A549 (cell line): ENCODE measurements at regions not wholly inside any gene's neighbourhood (a gene's known extent, or its start where the extent isn't known, plus 50 kb on each side); places are given as distances from the start of the nearest gene placed in this dataset.

ENCODE experiments used
- ATAC-seq, 2 experiments: fragments of 200-7000 bp in 1 of 2; fragments of >200 bp in 1 of 2; cut with Nextera tagmentation in 1 of 2; cut with Tn5 transposase in 1 of 2; 3 replicates each; pipeline versions ENCODE4 v1.8.0 to v1.9.1; 2018 to 2020; ENCODE audit warnings: mild to moderate bottlenecking in 1 of 2, moderate library complexity in 1 of 2
- CTCF ChIA-PET: fragments of 300-600 bp; sonication (Branson Sonifier 250); formaldehyde crosslinking; extraction: SDS; loops from one replicate; lab custom pipeline; 2021; ENCODE audit warnings: antibody characterized with exemption, inconsistent platforms; lab: Yijun Ruan, JAX
- POLR2A ChIA-PET: fragments of 350-600 bp; formaldehyde crosslinking; extraction: SDS; loops from one replicate; lab custom pipeline; 2021; ENCODE audit warnings: antibody characterized with exemption, inconsistent platforms; lab: Yijun Ruan, JAX
- DNase-seq, 2 experiments: peaks; one replicate each; pipeline versions ENCODE4 v3.0.0 to v3.0.0-alpha.2; 2011 to 2016; ENCODE audit warnings: low read depth in 1 of 2, low spot score in 1 of 2
- FAIRE-seq: peaks from 2 replicates; lab custom pipeline; 2011; peaks lifted over from hg19 to GRCh38; lab: Jason Lieb, UNC
- H3K27ac ChIP-seq, 2 experiments: fragments of >200 bp; sonication (Bioruptor Twin); formaldehyde crosslinking; 3 replicates each; pipeline ENCODE4 v1.5.1; 2016 to 2017
- H3K4me1 ChIP-seq: fragments of >200 bp; sonication (Bioruptor Twin); formaldehyde crosslinking; 3 replicates; pipeline ENCODE4 v1.6.1; 2016
- H3K4me2 ChIP-seq: fragments of >200 bp; sonication (Bioruptor Twin); formaldehyde crosslinking; 3 replicates; pipeline ENCODE4 v1.6.1; 2016
- H3K4me3 ChIP-seq: fragments of >200 bp; sonication (Bioruptor Twin); formaldehyde crosslinking; 3 replicates; pipeline ENCODE4 v1.5.1; 2016
- H3K9me3 ChIP-seq: fragments of >200 bp; sonication (Bioruptor Twin); formaldehyde crosslinking; 3 replicates; pipeline ENCODE4 v1.6.1; 2016
- ATOH8 ChIP-seq: fragments of 250-450 bp; sonication (Bioruptor Pico); IDR thresholded peaks from 2 replicates; pipeline ENCODE4 v1.5.0; 2020; ENCODE audit warnings: low read depth, mild to moderate bottlenecking, moderate library complexity
- BHLHE40 ChIP-seq: IDR thresholded peaks from 2 replicates; pipeline ENCODE4 v1.6.1; 2012; ENCODE audit warnings: low read depth, low read length, inconsistent platforms
- CBX8 ChIP-seq: fragments of 200-600 bp; sonication (generic); IDR thresholded peaks from 2 replicates; pipeline ENCODE4 v1.6.1; 2016
- CHD2 ChIP-seq: fragments of 150-350 bp; IDR thresholded peaks from 2 replicates; pipeline ENCODE4 v1.6.1; 2014; ENCODE audit warnings: low read length; ENCODE audit not compliant: partially characterized antibody
- CTCF ChIP-seq: fragments of >200 bp; sonication (Bioruptor Twin); formaldehyde crosslinking; IDR thresholded peaks from 3 replicates; pipeline ENCODE4 v1.5.1; 2016
- E2F6 ChIP-seq: IDR thresholded peaks from 2 replicates; pipeline ENCODE4 v1.6.1; 2012; ENCODE audit warnings: low read depth, borderline replicate concordance
- EHF ChIP-seq: fragments of 250-450 bp; sonication (Bioruptor Pico); IDR thresholded peaks from 2 replicates; pipeline ENCODE4 v1.5.0; 2020; ENCODE audit warnings: mild to moderate bottlenecking
- EHMT2 ChIP-seq: fragments of 200-600 bp; sonication (generic); IDR thresholded peaks from 2 replicates; pipeline ENCODE4 v1.6.1; 2016; ENCODE audit warnings: antibody characterized with exemption, low read depth, mild to moderate bottlenecking, moderate library complexity
- ESRRA ChIP-seq: fragments of 150-350 bp; IDR thresholded peaks from 2 replicates; pipeline ENCODE4 v1.6.1; 2014; ENCODE audit warnings: mild to moderate bottlenecking, low read length, borderline replicate concordance
- FOXS1 ChIP-seq: fragments of 250-450 bp; sonication (Bioruptor Pico); IDR thresholded peaks from 2 replicates; pipeline ENCODE4 v1.5.0; 2020; ENCODE audit warnings: mild to moderate bottlenecking, moderate library complexity
- HOXA7 ChIP-seq: fragments of 250-450 bp; sonication (Bioruptor Pico); IDR thresholded peaks from 2 replicates; pipeline ENCODE4 v1.5.0; 2020; ENCODE audit warnings: mild to moderate bottlenecking, moderate library complexity
- HOXB13 ChIP-seq: fragments of 250-450 bp; sonication (Bioruptor Pico); IDR thresholded peaks from 2 replicates; pipeline ENCODE4 v1.5.0; 2020; ENCODE audit warnings: low read depth, mild to moderate bottlenecking, moderate library complexity
- JUN ChIP-seq, 2 experiments: fragments of >200 bp; sonication (Bioruptor Twin); formaldehyde crosslinking; IDR thresholded peaks; 2 replicates in 1 of 2; 3 replicates in 1 of 2; pipeline ENCODE4 v1.6.1; 2016 to 2017
- KDM1A ChIP-seq: fragments of 200-600 bp; sonication (generic); IDR thresholded peaks from 2 replicates; pipeline ENCODE4 v1.6.1; 2016; ENCODE audit warnings: low read depth, mild to moderate bottlenecking
- MAFK ChIP-seq: fragments of 450-650 bp; IDR thresholded peaks from 2 replicates; pipeline ENCODE4 v1.6.1; 2014; ENCODE audit not compliant: partially characterized antibody
- NFE2L2 ChIP-seq: fragments of 150-350 bp; conservative IDR thresholded peaks from 2 replicates; pipeline ENCODE4 v1.6.1; 2014; ENCODE audit warnings: low read length
- NPAS2 ChIP-seq: fragments of 250-450 bp; sonication (Bioruptor Pico); IDR thresholded peaks from 2 replicates; pipeline ENCODE4 v1.8.0; 2022; ENCODE audit warnings: mild to moderate bottlenecking, moderate library complexity, borderline replicate concordance
- RAD21 ChIP-seq, 2 experiments: fragments of >200 bp in 1 of 2; sonication (Bioruptor Twin) in 1 of 2; formaldehyde crosslinking in 1 of 2; IDR thresholded peaks in 1 of 2; conservative IDR thresholded peaks in 1 of 2; 2 replicates in 1 of 2; 3 replicates in 1 of 2; pipeline ENCODE4 v1.6.1; 2012 to 2018; ENCODE audit warnings: inconsistent platforms in 1 of 2
- RCOR1 ChIP-seq: fragments of 150-350 bp; IDR thresholded peaks from 2 replicates; pipeline ENCODE4 v1.6.1; 2014; ENCODE audit warnings: antibody characterized with exemption, low read length, low read depth
- RFX5 ChIP-seq: fragments of 450-650 bp; IDR thresholded peaks from 2 replicates; pipeline ENCODE4 v1.7.1; 2014; ENCODE audit warnings: antibody characterized with exemption, mild to moderate bottlenecking, moderate library complexity
- SREBF2 ChIP-seq: fragments of 450-650 bp; IDR thresholded peaks from 2 replicates; pipeline ENCODE4 v1.6.1; 2014; ENCODE audit warnings: mild to moderate bottlenecking, moderate library complexity
- TP53 ChIP-seq: fragments of 250-450 bp; sonication (Bioruptor Pico); IDR thresholded peaks from 2 replicates; pipeline ENCODE4 v1.5.0; 2021; ENCODE audit warnings: mild to moderate bottlenecking, moderate library complexity
- ZNF302 ChIP-seq: fragments of 250-450 bp; sonication (Bioruptor Pico); IDR thresholded peaks from 2 replicates; pipeline ENCODE4 v1.9.0; 2021; ENCODE audit warnings: inconsistent platforms, mild to moderate bottlenecking, moderate library complexity
- ZSCAN20 ChIP-seq: fragments of 250-450 bp; sonication (Bioruptor Pico); IDR thresholded peaks from 2 replicates; pipeline ENCODE4 v1.8.0; 2022; ENCODE audit warnings: mild to moderate bottlenecking, moderate library complexity
- WGBS: methylation state at CpG from one replicate; pipeline ENCODE4 v1.1.6; 2017; ENCODE audit errors: missing lambda C conversion rate; 5-methylcytosine and 5-hydroxymethylcytosine counted together
- TF ChIP-seq, protein P1 (sequence below): fragments of 150-350 bp; IDR thresholded peaks from 2 replicates; pipeline ENCODE4 v1.6.1; 2014; ENCODE audit warnings: low read depth, mild to moderate bottlenecking, low read length

DNA sequence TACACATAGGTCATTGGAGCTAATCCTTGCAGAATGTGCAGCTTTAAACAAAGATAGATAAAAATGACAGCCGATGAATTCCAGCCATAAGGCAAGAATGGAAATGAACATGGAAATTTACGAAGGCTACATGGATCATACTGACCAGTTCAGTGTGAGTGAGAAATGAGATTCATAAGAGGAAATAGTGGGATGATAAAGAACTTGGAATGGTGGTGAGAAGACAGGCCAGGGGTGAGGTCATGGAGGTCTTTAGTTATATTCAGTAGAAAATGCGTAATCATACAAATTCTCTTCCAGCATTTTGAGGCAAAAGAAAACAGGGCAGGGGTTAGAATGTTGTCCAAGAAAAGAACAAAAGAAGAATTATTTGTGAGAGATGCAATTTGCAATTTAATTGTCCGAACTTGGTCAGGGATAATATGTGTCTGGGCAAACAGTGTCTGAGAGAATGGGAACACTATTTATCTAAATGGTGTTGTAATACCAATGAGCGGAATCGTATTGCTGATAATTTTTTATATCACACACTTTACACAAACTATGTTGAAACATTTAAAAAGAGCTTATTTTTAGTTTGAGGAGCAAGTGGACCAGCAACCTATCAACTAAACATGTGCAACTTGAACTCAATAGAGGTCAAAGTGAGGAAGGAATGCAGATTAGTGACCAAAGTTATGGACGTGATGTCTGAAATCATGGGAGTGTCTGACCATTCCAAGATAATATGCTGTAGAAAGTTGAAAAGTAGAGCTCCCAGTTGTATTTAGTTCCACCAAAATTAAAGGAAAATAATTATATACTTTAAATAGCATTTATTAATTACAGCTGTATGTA is 739.0 kb upstream of the NCAM2 start:
- POLR2A ChIA-PET: no interaction called here
- TF ChIP-seq NFE2L2 (no peak), HOXB13 (CRISPR knock-in tag) (no peak), SREBF2 (no peak), ZNF302 (CRISPR knock-in tag) (no peak), RAD21 (conservative IDR thresholded peaks at IDR 0.05 in 1 of 2, IDR thresholded peaks at IDR 0.05 in 1 of 2) (no peak), KDM1A (no peak)
- TF ChIP-seq, protein P1, sequence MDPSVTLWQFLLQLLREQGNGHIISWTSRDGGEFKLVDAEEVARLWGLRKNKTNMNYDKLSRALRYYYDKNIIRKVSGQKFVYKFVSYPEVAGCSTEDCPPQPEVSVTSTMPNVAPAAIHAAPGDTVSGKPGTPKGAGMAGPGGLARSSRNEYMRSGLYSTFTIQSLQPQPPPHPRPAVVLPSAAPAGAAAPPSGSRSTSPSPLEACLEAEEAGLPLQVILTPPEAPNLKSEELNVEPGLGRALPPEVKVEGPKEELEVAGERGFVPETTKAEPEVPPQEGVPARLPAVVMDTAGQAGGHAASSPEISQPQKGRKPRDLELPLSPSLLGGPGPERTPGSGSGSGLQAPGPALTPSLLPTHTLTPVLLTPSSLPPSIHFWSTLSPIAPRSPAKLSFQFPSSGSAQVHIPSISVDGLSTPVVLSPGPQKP: no peak

DNA sequence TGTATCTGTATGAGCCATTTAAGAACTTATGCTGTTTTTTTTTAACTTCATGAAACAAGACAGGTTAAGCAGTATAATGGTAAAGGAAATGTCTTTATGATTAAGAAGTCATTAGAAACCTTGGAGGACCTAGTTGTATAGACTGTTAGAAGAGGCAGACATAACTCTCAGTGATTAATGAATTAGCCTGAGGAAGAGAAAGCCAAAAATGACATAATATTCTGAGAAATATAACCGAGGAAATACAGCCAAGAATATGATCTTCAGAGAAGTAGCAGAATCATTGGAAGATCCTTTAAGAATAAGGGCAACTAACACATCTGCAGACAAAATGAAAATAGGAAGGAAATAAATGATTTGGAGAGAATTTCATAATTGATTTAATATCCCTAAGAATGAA is 738.1 kb upstream of the NCAM2 start:
- no peak for DNase-seq
- 0% methylated on average over 1 of the region's 1 CpG for WGBS
- H3K4me1 ChIP-seq: no peaks in the 10 kb centered on the region
- TF ChIP-seq E2F6 (no peak), CHD2 (no peak), NPAS2 (no peak), RFX5 (no peak), BHLHE40 (no peak), FOXS1 (no peak), EHMT2 (no peak), RCOR1 (no peak), HOXA7 (no peak), ZSCAN20 (CRISPR knock-in tag) (no peak), EHF (CRISPR knock-in tag) (no peak), ATOH8 (no peak), MAFK (no peak), TP53 (no peak)
- TF ChIP-seq, all 56 proteins: peak for 0
- ATAC-seq (no peak), FAIRE-seq (no peak)
- Histone ChIP-seq H3K4me2 (no peak overlapping the region), H3K27ac (no peak overlapping the region), H3K9me3 (no peaks in the 10 kb centered on the region), H3K4me3 (no peak overlapping the region)
- CTCF ChIA-PET: no interaction called here
- POLR2A ChIA-PET: no interaction called here

More for the DNA sequence above, 739.0 kb upstream of the NCAM2 start:
- CTCF ChIA-PET: no interaction called here
- ATAC-seq: no peak
- H3K4me3 ChIP-seq: no peak overlapping the region
- WGBS: 31% methylated on average over 7 of the region's 7 CpGs
- no peak for FAIRE-seq
- H3K27ac ChIP-seq: no peak overlapping the region
- no peaks in the 10 kb centered on the region for H3K4me1 ChIP-seq
- no peak for DNase-seq
- no peaks in the 10 kb centered on the region for H3K9me3 ChIP-seq
- no peak overlapping the region for H3K4me2 ChIP-seq

DNA sequence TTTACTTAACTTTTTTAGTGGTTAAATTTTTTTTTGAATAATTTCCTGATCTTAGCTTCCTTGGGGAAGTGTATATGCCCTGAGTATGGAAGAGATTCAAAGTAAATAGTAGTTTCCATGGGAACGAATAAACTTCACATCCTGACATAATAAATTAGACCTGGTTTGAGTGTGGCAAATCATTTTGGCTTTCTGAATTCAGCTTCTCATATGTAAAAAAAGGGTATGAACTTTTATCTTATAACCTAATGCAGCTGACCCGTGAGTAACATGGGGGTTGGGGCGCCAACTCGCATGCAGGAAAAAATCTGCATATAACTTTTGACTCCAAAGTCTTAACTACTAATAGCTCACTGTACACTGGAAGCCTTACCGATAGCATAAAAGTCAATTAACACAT is 736.8 kb upstream of the NCAM2 start:
- Histone ChIP-seq H3K27ac (no peak overlapping the region), H3K4me1 (no peaks in the 10 kb centered on the region), H3K4me2 (no peak overlapping the region), H3K9me3 (no peaks in the 10 kb centered on the region), H3K4me3 (no peak overlapping the region)
- POLR2A ChIA-PET: no interaction called here
- 20% methylated on average over 5 of the region's 5 CpGs for WGBS
- DNase-seq (no peak), FAIRE-seq (no peak)
- CTCF ChIA-PET: no interaction called here
- TF ChIP-seq CBX8 (no peak), ESRRA (no peak), CTCF (no peak), JUN (IDR thresholded peaks at IDR 0.05) (no peak), KDM1A (no peak), MAFK (no peak), HOXA7 (no peak)
- TF ChIP-seq, all 56 proteins: peak for 0
- ATAC-seq: no peak
